ENCODE measurements at regions not wholly inside any gene's neighbourhood (a gene's known extent, or its start where the extent isn't known, plus 50 kb on each side); places are given as distances from the start of the nearest gene placed in this dataset.

DNA sequence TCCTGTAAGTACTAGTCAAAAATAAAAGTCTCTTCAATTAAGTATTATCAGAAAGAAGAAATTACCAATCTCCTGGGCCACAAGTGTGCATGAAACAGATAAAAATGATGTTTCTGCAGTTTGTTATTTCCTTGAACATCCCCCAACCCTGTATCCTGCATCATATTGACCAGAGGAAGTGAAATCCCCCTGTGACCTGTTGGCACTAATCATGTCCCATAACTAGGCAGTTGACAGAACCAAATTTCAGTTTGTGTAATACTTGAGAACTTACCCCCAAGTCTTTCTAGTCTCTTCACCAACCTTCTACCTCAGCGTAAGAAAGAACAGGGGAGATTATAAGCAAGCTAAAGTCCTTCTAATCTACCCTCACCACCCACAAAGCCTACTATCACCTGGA is 368.2 kb upstream of the PDE4D start:
- H3K4me3 Mint-ChIP-seq (ENCODE audit: unreplicated experiment): no peak overlapping the region

DNA sequence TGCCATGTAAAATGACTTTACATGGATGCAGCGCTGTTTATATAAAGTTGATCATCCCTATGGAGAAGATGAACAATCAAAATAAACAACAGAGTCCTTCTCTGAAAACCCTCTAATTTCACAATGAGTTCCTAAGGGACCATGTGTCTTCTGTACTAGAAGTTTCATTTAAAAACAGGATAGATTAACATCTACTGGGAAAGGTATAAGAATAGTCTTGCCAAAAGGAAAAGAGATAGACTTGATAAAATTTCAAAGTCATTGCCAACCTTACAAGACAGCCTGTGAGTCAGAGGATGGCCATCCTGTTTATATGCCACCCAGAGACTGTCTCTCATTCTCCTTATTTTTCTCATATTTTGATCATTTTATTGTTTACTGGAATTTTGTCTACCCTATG is 367.1 kb upstream of the PDE4D start:
- H3K27ac Mint-ChIP-seq (ENCODE audit: low read depth, unreplicated experiment): no peak overlapping the region
- ChIA-PET POLR2A (no interaction called here), CTCF (no interaction called here)
- H3K36me3 Mint-ChIP-seq (ENCODE audit: insufficient read depth, unreplicated experiment): no peaks in the 10 kb centered on the region
- DNase-seq (ENCODE audit: unreplicated experiment): no peak
- peaks cover 76% of the 10 kb centered on the region for H3K27me3 Mint-ChIP-seq (ENCODE audit: insufficient read depth, unreplicated experiment)
- H3K4me3 Mint-ChIP-seq (ENCODE audit: unreplicated experiment): no peak overlapping the region
- BruUV-seq (replicated peaks): no TSS peak
- intact Hi-C loops (cut with micrococcal nuclease): no loop called here
- no peak for TF ChIP-seq CTCF (IDR thresholded peaks at IDR 0.05; ENCODE audit: unreplicated experiment)
- no peaks in the 10 kb centered on the region for H3K9me3 Mint-ChIP-seq (ENCODE audit: unreplicated experiment)
- H3K4me1 Mint-ChIP-seq (ENCODE audit: insufficient read depth, unreplicated experiment): no peaks in the 10 kb centered on the region

More for the DNA sequence above, 368.2 kb upstream of the PDE4D start:
- intact Hi-C loops (cut with micrococcal nuclease): no loop called here
- TF ChIP-seq CTCF (IDR thresholded peaks at IDR 0.05; ENCODE audit: unreplicated experiment): no peak
- H3K27me3 Mint-ChIP-seq (ENCODE audit: insufficient read depth, unreplicated experiment): peaks cover 76% of the 10 kb centered on the region
- H3K9me3 Mint-ChIP-seq (ENCODE audit: unreplicated experiment): no peaks in the 10 kb centered on the region
- H3K4me1 Mint-ChIP-seq (ENCODE audit: insufficient read depth, unreplicated experiment): no peaks in the 10 kb centered on the region
- DNase-seq (ENCODE audit: unreplicated experiment): no peak
- ChIA-PET POLR2A (no interaction called here), CTCF (no interaction called here)
- no TSS peak for BruUV-seq (replicated peaks)
- no peak overlapping the region for H3K27ac Mint-ChIP-seq (ENCODE audit: low read depth, unreplicated experiment)
- no peaks in the 10 kb centered on the region for H3K36me3 Mint-ChIP-seq (ENCODE audit: insufficient read depth, unreplicated experiment)

DNA sequence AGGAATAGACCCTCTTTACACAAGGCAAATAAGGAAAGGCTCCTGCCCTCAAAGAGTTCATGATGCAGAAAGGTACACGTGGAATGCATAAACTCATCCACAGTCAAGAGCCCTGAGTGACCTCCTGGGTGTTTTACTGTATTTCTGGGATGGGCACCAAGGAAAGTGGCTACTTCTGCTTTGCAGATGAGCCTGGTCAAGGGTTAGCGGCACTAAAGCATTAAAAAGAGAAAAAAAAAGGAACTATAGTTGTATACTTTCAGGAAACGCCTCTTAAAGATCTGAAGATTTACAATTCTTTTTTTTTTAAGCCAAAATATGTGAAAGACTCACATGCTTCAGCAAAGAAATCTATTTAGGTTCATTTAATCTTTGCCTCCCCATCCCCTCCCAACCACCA is 366.2 kb upstream of the PDE4D start:
- Mint-ChIP-seq H3K27ac (ENCODE audit: low read depth, unreplicated experiment) (no peak overlapping the region), H3K4me3 (ENCODE audit: unreplicated experiment) (no peak overlapping the region), H3K4me1 (ENCODE audit: insufficient read depth, unreplicated experiment) (no peaks in the 10 kb centered on the region), H3K9me3 (ENCODE audit: unreplicated experiment) (no peaks in the 10 kb centered on the region), H3K27me3 (ENCODE audit: insufficient read depth, unreplicated experiment) (peaks cover 76% of the 10 kb centered on the region), H3K36me3 (ENCODE audit: insufficient read depth, unreplicated experiment) (no peaks in the 10 kb centered on the region)
- no peak for DNase-seq (ENCODE audit: unreplicated experiment)
- POLR2A ChIA-PET: no interaction called here
- intact Hi-C loops (cut with micrococcal nuclease): no loop called here
- TF ChIP-seq CTCF (IDR thresholded peaks at IDR 0.05; ENCODE audit: unreplicated experiment): no peak
- BruUV-seq (replicated peaks): no TSS peak
- CTCF ChIA-PET: no interaction called here

GRCh38 chr5:60257596-60258271 is 364.2 kb upstream of the PDE4D start:
- H3K27ac Mint-ChIP-seq (ENCODE audit: low read depth, unreplicated experiment): no peak overlapping the region
- H3K36me3 Mint-ChIP-seq (ENCODE audit: insufficient read depth, unreplicated experiment): no peaks in the 10 kb centered on the region
- intact Hi-C loops (cut with micrococcal nuclease): no loop called here
- no TSS peak for BruUV-seq (replicated peaks)
- H3K27me3 Mint-ChIP-seq (ENCODE audit: insufficient read depth, unreplicated experiment): peaks cover 89% of the 10 kb centered on the region
- POLR2A ChIA-PET: no interaction called here
- no peaks in the 10 kb centered on the region for H3K4me1 Mint-ChIP-seq (ENCODE audit: insufficient read depth, unreplicated experiment)
- H3K4me3 Mint-ChIP-seq (ENCODE audit: unreplicated experiment): no peak overlapping the region
- no peaks in the 10 kb centered on the region for H3K9me3 Mint-ChIP-seq (ENCODE audit: unreplicated experiment)
- DNase-seq (ENCODE audit: unreplicated experiment): no peak
- TF ChIP-seq CTCF (IDR thresholded peaks at IDR 0.05; ENCODE audit: unreplicated experiment): no peak
- CTCF ChIA-PET: interaction anchor here (0.6 to 0.7 kb wide), 2 partner anchors 76 to 260 kb away, joined by 3 read pairs; no protein-coding TSS in a partner anchor

Data from MCF 10A (cell line).